GM12864 (cell line): ENCODE measurements at regions not wholly inside any gene's neighbourhood (a gene's known extent, or its start where the extent isn't known, plus 50 kb on each side); places are given as distances from the start of the nearest gene placed in this dataset.

ENCODE experiments used
- DNase-seq: peaks from one replicate; pipeline ENCODE4 v3.0.0-alpha.2; 2011; ENCODE audit warnings: low read depth
- H3K4me3 ChIP-seq: 2 replicates; pipeline ENCODE4 v1.5.1; 2011; ENCODE audit warnings: mild to moderate bottlenecking, low read depth, low read length, control low read depth
- CTCF ChIP-seq: IDR thresholded peaks from 2 replicates; pipeline ENCODE4 v1.5.1; 2011; ENCODE audit warnings: low read depth, mild to moderate bottlenecking, moderate library complexity, low read length, control low read depth, inconsistent platforms; ENCODE audit errors: missing control alignments

- H3K4me3 ChIP-seq, result no peak overlapping the region
- TF ChIP-seq CTCF, result no peak
- DNase-seq, result no peak
Measured at GRCh38 chr6:113558431-113558830, 298.7 kb upstream of the MARCKS start.

DNA sequence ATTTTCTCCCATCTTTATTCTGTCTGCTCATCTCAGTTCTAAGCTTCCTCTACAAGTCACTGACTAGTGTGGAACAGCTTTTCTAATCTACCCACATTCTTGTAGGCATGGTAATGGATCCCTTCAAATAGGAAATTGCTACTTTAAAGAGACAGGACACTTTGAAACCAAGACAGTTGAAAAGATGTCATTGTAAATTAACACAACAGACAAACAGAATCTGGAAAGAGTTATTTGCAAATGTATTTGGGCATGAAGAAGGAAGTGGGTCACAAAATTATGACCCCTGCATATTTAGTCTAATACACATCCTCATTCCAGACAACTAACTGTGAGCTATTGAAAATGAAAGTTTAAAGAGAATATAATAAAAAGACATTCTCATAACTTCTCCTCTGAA lies 298.2 kb upstream of the MARCKS start:
- DNase-seq, result no peak
- no peak for TF ChIP-seq CTCF
- no peak overlapping the region for H3K4me3 ChIP-seq

DNA sequence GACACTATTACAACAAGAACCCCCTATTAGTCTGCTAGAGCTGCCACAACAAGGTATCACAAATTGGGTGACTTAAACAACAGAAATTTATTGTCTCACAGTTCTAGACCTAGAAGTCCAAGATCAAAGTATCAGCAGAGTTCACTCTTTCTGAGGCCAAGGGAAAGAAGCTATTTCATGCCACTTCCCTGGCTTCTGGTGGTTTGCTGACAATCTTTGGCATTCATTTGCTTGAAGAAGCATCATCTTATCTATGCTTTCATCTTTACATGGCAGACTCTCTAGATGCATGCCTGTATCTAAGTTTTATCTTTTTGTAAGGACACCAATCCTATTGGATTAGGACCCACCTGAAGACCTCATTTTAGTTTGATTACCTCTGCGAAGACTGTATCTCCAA lies 296.8 kb upstream of the MARCKS start:
- TF ChIP-seq CTCF, result no peak
- no peak for DNase-seq
- H3K4me3 ChIP-seq, result no peak overlapping the region

- TF ChIP-seq CTCF, result no peak
- no peak for DNase-seq
- H3K4me3 ChIP-seq, result no peak overlapping the region
Measured at GRCh38 chr6:113560908-113561307, 296.2 kb upstream of the MARCKS start.

DNA sequence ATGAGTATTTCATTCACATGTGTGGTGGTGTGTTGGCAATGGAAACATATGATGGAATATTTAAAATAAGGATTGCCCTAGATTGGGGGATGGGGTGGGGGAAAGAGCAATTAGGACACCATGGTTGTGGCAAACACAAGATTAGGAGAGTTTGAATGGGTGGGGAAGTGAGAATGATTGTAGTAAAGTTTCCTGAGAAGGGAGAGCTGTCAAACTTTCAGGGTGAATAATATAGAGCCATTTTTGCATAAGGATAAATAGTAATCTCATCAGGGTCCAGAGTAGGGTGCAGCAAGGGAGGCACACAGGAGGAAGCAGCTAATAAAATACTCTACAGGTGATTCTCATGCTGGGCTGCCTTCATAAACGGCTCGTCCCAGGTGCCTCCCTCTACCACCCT lies 294.9 kb upstream of the MARCKS start:
- no peak for TF ChIP-seq CTCF
- H3K4me3 ChIP-seq, result no peak overlapping the region
- no peak for DNase-seq

DNA sequence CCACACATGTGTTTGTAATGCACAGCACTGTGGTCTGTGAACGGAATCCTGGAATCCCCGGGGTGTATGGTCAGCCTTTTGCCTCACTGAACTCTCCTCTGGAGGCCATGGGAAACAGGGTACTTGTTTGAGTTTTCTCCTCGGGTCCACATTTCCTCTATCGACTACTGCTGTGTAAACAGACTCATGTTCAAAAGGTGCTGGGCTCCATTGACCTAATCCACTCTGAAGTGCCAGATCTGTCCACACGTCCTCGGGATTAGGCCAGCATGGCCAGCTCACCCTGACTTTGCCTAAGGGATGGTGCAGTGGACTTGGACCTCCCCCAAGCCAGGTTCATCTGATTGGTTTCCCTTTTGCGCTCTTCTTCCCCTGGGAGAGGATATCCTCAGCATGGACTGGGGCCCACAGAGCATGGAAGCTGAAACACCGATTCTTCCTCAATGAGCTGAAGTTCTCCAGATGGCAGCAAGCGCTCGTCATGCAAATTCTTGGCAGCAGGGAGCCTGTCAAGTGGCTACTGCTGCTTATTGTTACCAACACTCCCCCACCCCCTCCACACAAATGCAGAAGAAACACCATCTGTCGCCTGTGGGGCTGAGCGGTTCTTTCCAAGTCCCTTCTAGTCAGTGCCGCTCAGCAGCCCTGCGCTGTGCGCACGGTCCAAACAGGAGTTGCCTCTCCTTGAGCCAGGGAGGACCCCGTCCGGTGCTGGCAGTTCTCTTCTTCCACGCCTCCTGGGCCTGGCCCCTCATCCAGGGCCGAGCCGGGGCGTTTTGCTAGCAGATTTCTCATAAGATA lies 292.6 kb upstream of the MARCKS start:
- no peak for TF ChIP-seq CTCF
- DNase-seq, result peak; percentile 49
- H3K4me3 ChIP-seq, result no peak overlapping the region; the same call in 1 of the 2 replicates

GRCh38 chr6:113565306-113565705 lies 291.8 kb upstream of the MARCKS start:
- no peak overlapping the region for H3K4me3 ChIP-seq
- no peak for TF ChIP-seq CTCF

More at GRCh38 chr6:113565306-113565705, 291.8 kb upstream of the MARCKS start:
- no peak for DNase-seq
